ENCODE measurements at regions not wholly inside any gene's neighbourhood (a gene's known extent, or its start where the extent isn't known, plus 50 kb on each side); places are given as distances from the start of the nearest gene placed in this dataset.

- TF ChIP-seq ZBTB8A (tag by site-specific recombination; IDR thresholded peaks at IDR 0.05) = no peak
- TF ChIP-seq YY1 (tag by site-specific recombination; IDR thresholded peaks at IDR 0.05) = no peak
- TF ChIP-seq, protein P1, sequence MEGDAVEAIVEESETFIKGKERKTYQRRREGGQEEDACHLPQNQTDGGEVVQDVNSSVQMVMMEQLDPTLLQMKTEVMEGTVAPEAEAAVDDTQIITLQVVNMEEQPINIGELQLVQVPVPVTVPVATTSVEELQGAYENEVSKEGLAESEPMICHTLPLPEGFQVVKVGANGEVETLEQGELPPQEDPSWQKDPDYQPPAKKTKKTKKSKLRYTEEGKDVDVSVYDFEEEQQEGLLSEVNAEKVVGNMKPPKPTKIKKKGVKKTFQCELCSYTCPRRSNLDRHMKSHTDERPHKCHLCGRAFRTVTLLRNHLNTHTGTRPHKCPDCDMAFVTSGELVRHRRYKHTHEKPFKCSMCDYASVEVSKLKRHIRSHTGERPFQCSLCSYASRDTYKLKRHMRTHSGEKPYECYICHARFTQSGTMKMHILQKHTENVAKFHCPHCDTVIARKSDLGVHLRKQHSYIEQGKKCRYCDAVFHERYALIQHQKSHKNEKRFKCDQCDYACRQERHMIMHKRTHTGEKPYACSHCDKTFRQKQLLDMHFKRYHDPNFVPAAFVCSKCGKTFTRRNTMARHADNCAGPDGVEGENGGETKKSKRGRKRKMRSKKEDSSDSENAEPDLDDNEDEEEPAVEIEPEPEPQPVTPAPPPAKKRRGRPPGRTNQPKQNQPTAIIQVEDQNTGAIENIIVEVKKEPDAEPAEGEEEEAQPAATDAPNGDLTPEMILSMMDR (tag by site-specific recombination; IDR thresholded peaks at IDR 0.05) = no peak
- no peak for TF ChIP-seq ZNF140 (tag by site-specific recombination; IDR thresholded peaks at IDR 0.05)
- no peak for TF ChIP-seq ZBTB21 (tag by site-specific recombination; IDR thresholded peaks at IDR 0.05)
Observed at GRCh38 chr9:23172206-23172605, 653.8 kb downstream of the ELAVL2 start.
